ENCODE measurements at regions not wholly inside any gene's neighbourhood (a gene's known extent, or its start where the extent isn't known, plus 50 kb on each side); places are given as distances from the start of the nearest gene placed in this dataset.
"Not testable (repeated sequence)": the region's sequence is repeated elsewhere in the genome, so short reads cannot be mapped to it uniquely, and the experiment has no call there.

- H3K4me3 ChIP-seq (ENCODE audit: low read length); DNase-seq; H3K9me3 ChIP-seq (replicated peaks; ENCODE audit: control insufficient read depth, low read depth, low read length); H3K4me1 ChIP-seq (ENCODE audit: control insufficient read depth, insufficient read depth, low read length); H3K36me3 ChIP-seq (ENCODE audit: control insufficient read depth, insufficient read depth, low read length); H3K27ac ChIP-seq (ENCODE audit: low read length); H3K27me3 ChIP-seq (ENCODE audit: control insufficient read depth, insufficient read depth, low read length): not testable (repeated sequence)
- 84% methylated on average over 2 of the region's 3 CpGs for WGBS (ENCODE audit: insufficient coverage)
These were observed 87.8 kb downstream of the TENT5D start for GRCh38 chrX:80508083-80508482.

- no peak for DNase-seq
- H3K36me3 ChIP-seq (ENCODE audit: control insufficient read depth, insufficient read depth, low read length): no peaks in the 10 kb centered on the region
- H3K27ac ChIP-seq (ENCODE audit: low read length): no peak overlapping the region
- 10% methylated on average over 1 of the region's 7 CpGs for WGBS (ENCODE audit: insufficient coverage)
- H3K9me3 ChIP-seq (replicated peaks; ENCODE audit: control insufficient read depth, low read depth, low read length): peaks cover under 1% of the 10 kb centered on the region
- H3K4me3 ChIP-seq (ENCODE audit: low read length): no peak overlapping the region
- H3K4me1 ChIP-seq (ENCODE audit: control insufficient read depth, insufficient read depth, low read length): no peaks in the 10 kb centered on the region
- H3K27me3 ChIP-seq (ENCODE audit: control insufficient read depth, insufficient read depth, low read length): no peaks in the 10 kb centered on the region
These were observed 91.9 kb downstream of the TENT5D start for GRCh38 chrX:80511969-80512760.

GRCh38 chrX:80512924-80513323 is 92.7 kb downstream of the TENT5D start:
- Histone ChIP-seq H3K9me3 (replicated peaks; ENCODE audit: control insufficient read depth, low read depth, low read length) (no peaks in the 10 kb centered on the region), H3K27ac (ENCODE audit: low read length) (no peak overlapping the region), H3K4me3 (ENCODE audit: low read length) (no peak overlapping the region), H3K27me3 (ENCODE audit: control insufficient read depth, insufficient read depth, low read length) (no peaks in the 10 kb centered on the region), H3K36me3 (ENCODE audit: control insufficient read depth, insufficient read depth, low read length) (no peaks in the 10 kb centered on the region), H3K4me1 (ENCODE audit: control insufficient read depth, insufficient read depth, low read length) (no peaks in the 10 kb centered on the region)
- 60% methylated on average over 3 of the region's 4 CpGs for WGBS (ENCODE audit: insufficient coverage)
- DNase-seq: no peak

- DNase-seq: no peak
- no CpG with 5 or more reads among the region's 2 CpGs for WGBS (ENCODE audit: insufficient coverage)
- no peaks in the 10 kb centered on the region for H3K4me1 ChIP-seq (ENCODE audit: control insufficient read depth, insufficient read depth, low read length)
- no peaks in the 10 kb centered on the region for H3K27me3 ChIP-seq (ENCODE audit: control insufficient read depth, insufficient read depth, low read length)
- H3K36me3 ChIP-seq (ENCODE audit: control insufficient read depth, insufficient read depth, low read length): no peaks in the 10 kb centered on the region
- no peaks in the 10 kb centered on the region for H3K9me3 ChIP-seq (replicated peaks; ENCODE audit: control insufficient read depth, low read depth, low read length)
- no peak overlapping the region for H3K27ac ChIP-seq (ENCODE audit: low read length)
- no peak overlapping the region for H3K4me3 ChIP-seq (ENCODE audit: low read length)
These were observed 93.4 kb downstream of the TENT5D start for GRCh38 chrX:80513625-80514024.

GRCh38 chrX:80537096-80537495 is 116.8 kb downstream of the TENT5D start:
- Histone ChIP-seq H3K27ac (ENCODE audit: low read length) (no peak overlapping the region), H3K4me3 (ENCODE audit: low read length) (no peak overlapping the region), H3K27me3 (ENCODE audit: control insufficient read depth, insufficient read depth, low read length) (no peaks in the 10 kb centered on the region), H3K9me3 (replicated peaks; ENCODE audit: control insufficient read depth, low read depth, low read length) (no peaks in the 10 kb centered on the region), H3K36me3 (ENCODE audit: control insufficient read depth, insufficient read depth, low read length) (no peaks in the 10 kb centered on the region), H3K4me1 (ENCODE audit: control insufficient read depth, insufficient read depth, low read length) (no peaks in the 10 kb centered on the region)
- WGBS (ENCODE audit: insufficient coverage): no CpG with 5 or more reads among the region's 1 CpG
- no peak for DNase-seq

- Histone ChIP-seq H3K27me3 (ENCODE audit: control insufficient read depth, insufficient read depth, low read length) (no peaks in the 10 kb centered on the region), H3K4me1 (ENCODE audit: control insufficient read depth, insufficient read depth, low read length) (no peaks in the 10 kb centered on the region), H3K9me3 (replicated peaks; ENCODE audit: control insufficient read depth, low read depth, low read length) (no peaks in the 10 kb centered on the region), H3K27ac (ENCODE audit: low read length) (no peak overlapping the region), H3K36me3 (ENCODE audit: control insufficient read depth, insufficient read depth, low read length) (no peaks in the 10 kb centered on the region), H3K4me3 (ENCODE audit: low read length) (no peak overlapping the region)
- no peak for DNase-seq
- 39% methylated on average over 2 of the region's 6 CpGs for WGBS (ENCODE audit: insufficient coverage)
These were observed 130.5 kb downstream of the TENT5D start for GRCh38 chrX:80550722-80551121.

GRCh38 chrX:80556148-80556547 is 135.9 kb downstream of the TENT5D start:
- Histone ChIP-seq H3K4me1 (ENCODE audit: control insufficient read depth, insufficient read depth, low read length) (no peaks in the 10 kb centered on the region), H3K27ac (ENCODE audit: low read length) (no peak overlapping the region), H3K36me3 (ENCODE audit: control insufficient read depth, insufficient read depth, low read length) (no peaks in the 10 kb centered on the region), H3K4me3 (ENCODE audit: low read length) (no peak overlapping the region), H3K27me3 (ENCODE audit: control insufficient read depth, insufficient read depth, low read length) (no peaks in the 10 kb centered on the region), H3K9me3 (replicated peaks; ENCODE audit: control insufficient read depth, low read depth, low read length) (peaks cover 3% of the 10 kb centered on the region)
- DNase-seq: no peak
- WGBS (ENCODE audit: insufficient coverage): 89% methylated on average over 2 of the region's 3 CpGs

GRCh38 chrX:80572636-80573035 is 152.4 kb downstream of the TENT5D start:
- WGBS (ENCODE audit: insufficient coverage): 85% methylated on average over 11 of the region's 13 CpGs
- no peaks in the 10 kb centered on the region for H3K36me3 ChIP-seq (ENCODE audit: control insufficient read depth, insufficient read depth, low read length)
- H3K27me3 ChIP-seq (ENCODE audit: control insufficient read depth, insufficient read depth, low read length): no peaks in the 10 kb centered on the region
- H3K9me3 ChIP-seq (replicated peaks; ENCODE audit: control insufficient read depth, low read depth, low read length): no peaks in the 10 kb centered on the region
- H3K4me1 ChIP-seq (ENCODE audit: control insufficient read depth, insufficient read depth, low read length): no peaks in the 10 kb centered on the region
- DNase-seq: no peak
- no peak overlapping the region for H3K4me3 ChIP-seq (ENCODE audit: low read length)
- H3K27ac ChIP-seq (ENCODE audit: low read length): no peak overlapping the region

- no peak for DNase-seq
- Histone ChIP-seq H3K4me3 (ENCODE audit: low read length) (no peak overlapping the region), H3K36me3 (ENCODE audit: control insufficient read depth, insufficient read depth, low read length) (no peaks in the 10 kb centered on the region), H3K27me3 (ENCODE audit: control insufficient read depth, insufficient read depth, low read length) (no peaks in the 10 kb centered on the region), H3K27ac (ENCODE audit: low read length) (no peak overlapping the region), H3K9me3 (replicated peaks; ENCODE audit: control insufficient read depth, low read depth, low read length) (no peaks in the 10 kb centered on the region), H3K4me1 (ENCODE audit: control insufficient read depth, insufficient read depth, low read length) (no peaks in the 10 kb centered on the region)
- 94% methylated on average over 20 of the region's 20 CpGs for WGBS (ENCODE audit: insufficient coverage)
These were observed 153.0 kb downstream of the TENT5D start for GRCh38 chrX:80573275-80573674.

- not testable (repeated sequence) for H3K27ac ChIP-seq (ENCODE audit: low read length); H3K9me3 ChIP-seq (replicated peaks; ENCODE audit: control insufficient read depth, low read depth, low read length); DNase-seq; H3K4me3 ChIP-seq (ENCODE audit: low read length); H3K27me3 ChIP-seq (ENCODE audit: control insufficient read depth, insufficient read depth, low read length); H3K36me3 ChIP-seq (ENCODE audit: control insufficient read depth, insufficient read depth, low read length); H3K4me1 ChIP-seq (ENCODE audit: control insufficient read depth, insufficient read depth, low read length)
- 70% methylated on average over 45 of the region's 50 CpGs for WGBS (ENCODE audit: insufficient coverage)
These were observed 154.3 kb downstream of the TENT5D start for GRCh38 chrX:80574486-80575086.

Measured in muscle of leg (tissue), 3 donors.